ENCODE measurements at regions not wholly inside any gene's neighbourhood (a gene's known extent, or its start where the extent isn't known, plus 50 kb on each side); places are given as distances from the start of the nearest gene placed in this dataset.

DNA sequence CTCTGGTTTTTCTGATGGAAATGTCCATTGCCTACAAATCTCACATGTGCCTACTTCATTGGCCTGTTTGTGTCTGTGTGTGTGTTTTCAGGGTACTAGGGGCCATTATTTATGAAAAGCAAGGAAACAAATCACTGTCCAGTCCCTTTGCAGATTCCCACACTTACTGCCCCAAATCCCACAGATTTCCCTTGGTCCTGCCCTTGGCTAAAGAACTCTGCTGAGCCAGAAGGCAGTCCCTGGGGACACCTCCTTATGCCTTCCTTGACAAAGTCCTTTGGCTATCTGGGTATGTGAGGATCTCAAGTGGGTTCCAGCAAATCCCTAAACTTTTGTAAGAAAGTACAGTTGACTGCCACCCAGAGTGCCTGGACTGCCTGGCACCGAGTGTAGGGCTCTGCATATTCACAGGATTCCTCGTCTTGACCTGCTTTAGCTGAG is 388.1 kb downstream of the BCAT1 start:
- TF ChIP-seq, protein P1, sequence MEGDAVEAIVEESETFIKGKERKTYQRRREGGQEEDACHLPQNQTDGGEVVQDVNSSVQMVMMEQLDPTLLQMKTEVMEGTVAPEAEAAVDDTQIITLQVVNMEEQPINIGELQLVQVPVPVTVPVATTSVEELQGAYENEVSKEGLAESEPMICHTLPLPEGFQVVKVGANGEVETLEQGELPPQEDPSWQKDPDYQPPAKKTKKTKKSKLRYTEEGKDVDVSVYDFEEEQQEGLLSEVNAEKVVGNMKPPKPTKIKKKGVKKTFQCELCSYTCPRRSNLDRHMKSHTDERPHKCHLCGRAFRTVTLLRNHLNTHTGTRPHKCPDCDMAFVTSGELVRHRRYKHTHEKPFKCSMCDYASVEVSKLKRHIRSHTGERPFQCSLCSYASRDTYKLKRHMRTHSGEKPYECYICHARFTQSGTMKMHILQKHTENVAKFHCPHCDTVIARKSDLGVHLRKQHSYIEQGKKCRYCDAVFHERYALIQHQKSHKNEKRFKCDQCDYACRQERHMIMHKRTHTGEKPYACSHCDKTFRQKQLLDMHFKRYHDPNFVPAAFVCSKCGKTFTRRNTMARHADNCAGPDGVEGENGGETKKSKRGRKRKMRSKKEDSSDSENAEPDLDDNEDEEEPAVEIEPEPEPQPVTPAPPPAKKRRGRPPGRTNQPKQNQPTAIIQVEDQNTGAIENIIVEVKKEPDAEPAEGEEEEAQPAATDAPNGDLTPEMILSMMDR (IDR thresholded peaks at IDR 0.05) = no peak
- TF ChIP-seq POLR2AphosphoS5 (IDR thresholded peaks at IDR 0.05) = no peak
- TF ChIP-seq EP300 (IDR thresholded peaks at IDR 0.05) = no peak

Data from upper lobe of left lung (tissue), 4 donors.